ENCODE measurements at regions not wholly inside any gene's neighbourhood (a gene's known extent, or its start where the extent isn't known, plus 50 kb on each side); places are given as distances from the start of the nearest gene placed in this dataset.

- TF ChIP-seq POLR2AphosphoS5 (IDR thresholded peaks at IDR 0.05; ENCODE audit: low read depth, low read length) (no peak), POLR2A (IDR thresholded peaks at IDR 0.05; ENCODE audit: low read depth, low read length) (no peak), TAF1 (IDR thresholded peaks at IDR 0.05; ENCODE audit: borderline replicate concordance, low read depth, low read length) (no peak)
Observed at GRCh38 chr16:61045931-61046330, 990.3 kb downstream of the CDH8 start.

Measured in GM12892 (cell line).